ENCODE measurements at regions not wholly inside any gene's neighbourhood (a gene's known extent, or its start where the extent isn't known, plus 50 kb on each side); places are given as distances from the start of the nearest gene placed in this dataset.

- H3K4me3 ChIP-seq (ENCODE audit: control insufficient read depth in 2 of 3, extremely low read depth in 1 of 3, insufficient read depth in 2 of 3, low read depth in 1 of 3, low read length in 3 of 3): no peak overlapping the region
Measured at GRCh38 chr6:159460476-159460875, 232.6 kb downstream of the SOD2 start.

GRCh38 chr6:159456349-159456748, 236.7 kb downstream of the SOD2 start:
- Histone ChIP-seq H3K36me3 (ENCODE audit: control insufficient read depth in 2 of 2, extremely low read depth in 1 of 2, insufficient read depth in 2 of 2, low read length in 2 of 2) (no peaks in the 10 kb centered on the region), H3K9me3 (ENCODE audit: control insufficient read depth, low read depth, low read length) (no peaks in the 10 kb centered on the region), H3K4me3 (ENCODE audit: control insufficient read depth in 2 of 3, extremely low read depth in 1 of 3, insufficient read depth in 2 of 3, low read depth in 1 of 3, low read length in 3 of 3) (no peak overlapping the region), H3K9ac (ENCODE audit: control insufficient read depth, extremely low read depth, insufficient read depth, low read length) (no peak overlapping the region), H3K79me2 (ENCODE audit: control insufficient read depth, insufficient read depth, low read length) (no peaks in the 10 kb centered on the region), H3K4me2 (ENCODE audit: control insufficient read depth, extremely low read depth, insufficient read depth, low read depth, low read length) (no peak overlapping the region), H3K27ac (ENCODE audit: control insufficient read depth, insufficient read depth, low read length) (no peak overlapping the region), H3K9me1 (ENCODE audit: control insufficient read depth, extremely low read depth, insufficient read depth, low read length) (no peaks in the 10 kb centered on the region), H3K27me3 (ENCODE audit: control insufficient read depth, extremely low read depth, insufficient read depth, low read length) (no peaks in the 10 kb centered on the region), H3K4me1 (ENCODE audit: control insufficient read depth, extremely low read depth, insufficient read depth, low read length) (no peaks in the 10 kb centered on the region), H2AFZ (ENCODE audit: control insufficient read depth, low read length) (no peak overlapping the region), H4K20me1 (ENCODE audit: control insufficient read depth, extremely low read depth, insufficient read depth, low read length) (no peaks in the 10 kb centered on the region)
- TF ChIP-seq EZH2 (IDR thresholded peaks at IDR 0.05; ENCODE audit: low read length): no peak
- TF ChIP-seq CTCF (optimal IDR thresholded peaks at IDR 0.05 in 1 of 3, IDR thresholded peaks at IDR 0.05 in 1 of 3, conservative IDR thresholded peaks at IDR 0.05 in 1 of 3; ENCODE audit: extremely low read depth in 1 of 3, insufficient read depth in 2 of 3, low read length in 3 of 3): no peak
- dilution Hi-C loops (cut with MboI; ENCODE audit: extremely low pct_ligation_motif_present, low sequenced_read_pairs): no loop called here
- FAIRE-seq: no peak
- DNase-seq (ENCODE audit: low read depth, low spot score): no peak

More at GRCh38 chr6:159460476-159460875, 232.6 kb downstream of the SOD2 start:
- no peaks in the 10 kb centered on the region for H3K79me2 ChIP-seq (ENCODE audit: control insufficient read depth, insufficient read depth, low read length)
- no peaks in the 10 kb centered on the region for H3K36me3 ChIP-seq (ENCODE audit: control insufficient read depth in 2 of 2, extremely low read depth in 1 of 2, insufficient read depth in 2 of 2, low read length in 2 of 2)
- H2AFZ ChIP-seq (ENCODE audit: control insufficient read depth, low read length): no peak overlapping the region
- H4K20me1 ChIP-seq (ENCODE audit: control insufficient read depth, extremely low read depth, insufficient read depth, low read length): no peaks in the 10 kb centered on the region
- FAIRE-seq (no peak), DNase-seq (ENCODE audit: low read depth, low spot score) (no peak)
- dilution Hi-C loops (cut with MboI; ENCODE audit: extremely low pct_ligation_motif_present, low sequenced_read_pairs): no loop called here
- no peak overlapping the region for H3K27ac ChIP-seq (ENCODE audit: control insufficient read depth, insufficient read depth, low read length)
- no peaks in the 10 kb centered on the region for H3K9me1 ChIP-seq (ENCODE audit: control insufficient read depth, extremely low read depth, insufficient read depth, low read length)
- no peaks in the 10 kb centered on the region for H3K4me1 ChIP-seq (ENCODE audit: control insufficient read depth, extremely low read depth, insufficient read depth, low read length)
- no peak for TF ChIP-seq CTCF (optimal IDR thresholded peaks at IDR 0.05 in 1 of 3, IDR thresholded peaks at IDR 0.05 in 1 of 3, conservative IDR thresholded peaks at IDR 0.05 in 1 of 3; ENCODE audit: extremely low read depth in 1 of 3, insufficient read depth in 2 of 3, low read length in 3 of 3)
- TF ChIP-seq EZH2 (IDR thresholded peaks at IDR 0.05; ENCODE audit: low read length): no peak
- H3K9ac ChIP-seq (ENCODE audit: control insufficient read depth, extremely low read depth, insufficient read depth, low read length): no peak overlapping the region
- H3K27me3 ChIP-seq (ENCODE audit: control insufficient read depth, extremely low read depth, insufficient read depth, low read length): no peaks in the 10 kb centered on the region
- no peaks in the 10 kb centered on the region for H3K9me3 ChIP-seq (ENCODE audit: control insufficient read depth, low read depth, low read length)
- no peak overlapping the region for H3K4me2 ChIP-seq (ENCODE audit: control insufficient read depth, extremely low read depth, insufficient read depth, low read depth, low read length)

All from keratinocyte (primary cell).